Neural cell (in vitro differentiated cells): ENCODE measurements at regions not wholly inside any gene's neighbourhood (a gene's known extent, or its start where the extent isn't known, plus 50 kb on each side); places are given as distances from the start of the nearest gene placed in this dataset.

Experiments
- EZH2 ChIP-seq: fragments of 200-600, 300-800 bp; shearing (Covaris generic), sonication (generic); IDR thresholded peaks from 2 replicates; pipeline ENCODE4 v1.6.1; 2014; ENCODE audit warnings: antibody characterized with exemption, low read length, borderline replicate concordance, mild to moderate bottlenecking; ENCODE audit not compliant: insufficient read depth, poor library complexity, severe bottlenecking
- POLR2AphosphoS5 ChIP-seq: IDR thresholded peaks from 2 replicates; pipeline ENCODE4 v1.6.1; 2012
- TF ChIP-seq, protein P1 (sequence below): IDR thresholded peaks from 2 replicates; pipeline ENCODE4 v1.6.1; 2012; ENCODE audit warnings: borderline replicate concordance

DNA sequence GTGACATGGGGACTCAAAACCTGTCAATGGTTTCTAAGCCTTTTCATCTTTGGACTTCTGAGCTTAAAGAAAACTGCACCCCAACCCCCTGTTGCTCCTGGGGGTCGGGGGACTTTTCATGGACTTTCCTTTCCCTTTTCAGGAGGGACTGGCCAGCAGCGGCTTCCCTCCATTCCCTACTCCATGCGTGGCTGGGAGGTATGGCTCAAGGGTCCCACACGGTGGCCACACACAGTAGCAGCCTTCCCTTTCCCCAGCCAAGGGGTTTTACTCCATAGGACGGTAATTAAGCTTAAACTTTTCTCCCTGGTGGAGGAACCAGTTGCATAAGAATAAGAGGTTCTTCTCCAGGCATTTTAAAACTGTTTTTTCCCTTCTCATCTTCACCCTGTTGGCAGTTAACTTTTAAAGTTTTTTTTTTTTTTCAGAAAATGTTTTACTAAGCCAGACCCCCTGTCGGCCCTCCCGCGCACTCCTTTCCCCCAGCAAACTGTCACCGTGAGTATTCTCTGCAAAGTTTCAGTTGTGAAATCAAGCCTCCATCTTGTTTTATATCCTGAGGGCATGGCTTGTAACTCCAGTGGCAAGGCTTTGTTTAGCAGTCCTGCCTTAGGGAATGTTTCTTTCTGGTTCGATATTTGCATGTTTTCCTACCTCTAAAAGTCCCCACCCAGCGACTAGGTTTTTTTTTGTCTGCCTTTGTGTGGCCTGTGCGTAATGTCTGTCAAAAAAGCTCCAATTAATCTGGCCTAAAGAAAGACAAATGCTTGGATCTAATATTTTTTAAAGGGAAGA is 325.7 kb downstream of the TLL1 start:
- TF ChIP-seq EZH2 (no peak), POLR2AphosphoS5 (no peak)
- TF ChIP-seq, protein P1, sequence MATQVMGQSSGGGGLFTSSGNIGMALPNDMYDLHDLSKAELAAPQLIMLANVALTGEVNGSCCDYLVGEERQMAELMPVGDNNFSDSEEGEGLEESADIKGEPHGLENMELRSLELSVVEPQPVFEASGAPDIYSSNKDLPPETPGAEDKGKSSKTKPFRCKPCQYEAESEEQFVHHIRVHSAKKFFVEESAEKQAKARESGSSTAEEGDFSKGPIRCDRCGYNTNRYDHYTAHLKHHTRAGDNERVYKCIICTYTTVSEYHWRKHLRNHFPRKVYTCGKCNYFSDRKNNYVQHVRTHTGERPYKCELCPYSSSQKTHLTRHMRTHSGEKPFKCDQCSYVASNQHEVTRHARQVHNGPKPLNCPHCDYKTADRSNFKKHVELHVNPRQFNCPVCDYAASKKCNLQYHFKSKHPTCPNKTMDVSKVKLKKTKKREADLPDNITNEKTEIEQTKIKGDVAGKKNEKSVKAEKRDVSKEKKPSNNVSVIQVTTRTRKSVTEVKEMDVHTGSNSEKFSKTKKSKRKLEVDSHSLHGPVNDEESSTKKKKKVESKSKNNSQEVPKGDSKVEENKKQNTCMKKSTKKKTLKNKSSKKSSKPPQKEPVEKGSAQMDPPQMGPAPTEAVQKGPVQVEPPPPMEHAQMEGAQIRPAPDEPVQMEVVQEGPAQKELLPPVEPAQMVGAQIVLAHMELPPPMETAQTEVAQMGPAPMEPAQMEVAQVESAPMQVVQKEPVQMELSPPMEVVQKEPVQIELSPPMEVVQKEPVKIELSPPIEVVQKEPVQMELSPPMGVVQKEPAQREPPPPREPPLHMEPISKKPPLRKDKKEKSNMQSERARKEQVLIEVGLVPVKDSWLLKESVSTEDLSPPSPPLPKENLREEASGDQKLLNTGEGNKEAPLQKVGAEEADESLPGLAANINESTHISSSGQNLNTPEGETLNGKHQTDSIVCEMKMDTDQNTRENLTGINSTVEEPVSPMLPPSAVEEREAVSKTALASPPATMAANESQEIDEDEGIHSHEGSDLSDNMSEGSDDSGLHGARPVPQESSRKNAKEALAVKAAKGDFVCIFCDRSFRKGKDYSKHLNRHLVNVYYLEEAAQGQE, result no peak
